H9 (cell line): ENCODE measurements at regions not wholly inside any gene's neighbourhood (a gene's known extent, or its start where the extent isn't known, plus 50 kb on each side); places are given as distances from the start of the nearest gene placed in this dataset.

Experiments
- DNase-seq: peaks from one replicate; pipeline ENCODE4 v3.0.0-alpha.2; 2017
- H2AFZ ChIP-seq: one replicate; pipeline ENCODE4 v1.6.1; 2013; ENCODE audit warnings: mild to moderate bottlenecking, low read length, control low read depth, moderate library complexity
- H2AK5ac ChIP-seq: 2 replicates; pipeline ENCODE4 v1.6.1; 2013; ENCODE audit warnings: low read length, control low read depth, mixed read lengths; ENCODE audit not compliant: insufficient read length
- H2BK120ac ChIP-seq: one replicate; pipeline ENCODE4 v1.6.1; 2013; ENCODE audit warnings: low read depth, mild to moderate bottlenecking, low read length, control low read depth, inconsistent platforms; ENCODE audit not compliant: poor library complexity, severe bottlenecking
- H2BK12ac ChIP-seq: 2 replicates; pipeline ENCODE4 v1.6.1; 2013; ENCODE audit warnings: low read length, control low read depth, mixed read lengths, low read depth; ENCODE audit not compliant: insufficient read length
- H2BK15ac ChIP-seq: 2 replicates; pipeline ENCODE4 v1.6.1; 2013; ENCODE audit warnings: low read depth, low read length, control low read depth
- H2BK20ac ChIP-seq: one replicate; pipeline ENCODE4 v1.6.1; 2013; ENCODE audit warnings: low read depth, mild to moderate bottlenecking, low read length, control low read depth, inconsistent platforms; ENCODE audit not compliant: poor library complexity, severe bottlenecking
- H2BK5ac ChIP-seq: 2 replicates; pipeline ENCODE4 v1.6.1; 2013; ENCODE audit warnings: low read length, control low read depth, mixed read lengths; ENCODE audit not compliant: insufficient read length
- H3K14ac ChIP-seq: 2 replicates; pipeline ENCODE4 v1.6.1; 2013; ENCODE audit warnings: low read length, control low read depth; ENCODE audit not compliant: insufficient read depth
- H3K18ac ChIP-seq: 2 replicates; pipeline ENCODE4 v1.6.1; 2013; ENCODE audit warnings: low read depth, mild to moderate bottlenecking, mixed read lengths, low read length, control low read depth; ENCODE audit not compliant: insufficient read length
- H3K23ac ChIP-seq: 2 replicates; pipeline ENCODE4 v1.6.1; 2013; ENCODE audit warnings: low read length, control low read depth, mixed read lengths, low read depth; ENCODE audit not compliant: insufficient read length
- H3K23me2 ChIP-seq: 2 replicates; pipeline ENCODE4 v1.6.1; 2013; ENCODE audit warnings: low read depth, mild to moderate bottlenecking, mixed read lengths, low read length, control low read depth; ENCODE audit not compliant: insufficient read length, poor library complexity, severe bottlenecking
- H3K27ac ChIP-seq: 2 replicates; pipeline ENCODE4 v1.5.1; 2013; ENCODE audit warnings: low read length, control low read depth, mixed read lengths, low read depth; ENCODE audit not compliant: insufficient read length
- H3K27me3 ChIP-seq: 2 replicates; pipeline ENCODE4 v1.6.1; 2013; ENCODE audit warnings: low read length, control low read depth, inconsistent platforms; ENCODE audit not compliant: insufficient read depth
- H3K4ac ChIP-seq: 2 replicates; pipeline ENCODE4 v1.6.1; 2013; ENCODE audit warnings: low read depth, mild to moderate bottlenecking, control low read depth, inconsistent platforms, low read length, moderate library complexity
- H3K4me1 ChIP-seq: 2 replicates; pipeline ENCODE4 v1.6.1; 2013; ENCODE audit warnings: low read length, control low read depth, inconsistent platforms; ENCODE audit not compliant: insufficient read depth
- H3K4me2 ChIP-seq: 2 replicates; pipeline ENCODE4 v1.6.1; 2013; ENCODE audit warnings: low read length, control low read depth, mixed read lengths; ENCODE audit not compliant: insufficient read length, insufficient read depth
- H3K56ac ChIP-seq: 2 replicates; pipeline ENCODE4 v1.6.1; 2013; ENCODE audit warnings: low read depth, mild to moderate bottlenecking, mixed read lengths, low read length, control low read depth; ENCODE audit not compliant: insufficient read length
- H3K79me1 ChIP-seq: 2 replicates; pipeline ENCODE4 v1.6.1; 2013; ENCODE audit warnings: low read depth, mild to moderate bottlenecking, moderate library complexity, low read length, control low read depth, inconsistent platforms; ENCODE audit not compliant: insufficient read depth, poor library complexity, severe bottlenecking
- H3K79me2 ChIP-seq: 2 replicates; pipeline ENCODE4 v1.6.1; 2013; ENCODE audit warnings: low read length, control low read depth, inconsistent platforms; ENCODE audit not compliant: insufficient read depth
- H3K9ac ChIP-seq: 2 replicates; pipeline ENCODE4 v1.6.1; 2013; ENCODE audit warnings: low read length, control low read depth, mixed read lengths; ENCODE audit not compliant: insufficient read length; ENCODE audit errors: extremely low read depth
- H3K9me3 ChIP-seq: one replicate; pipeline ENCODE4 v1.6.1; 2013; ENCODE audit warnings: low read depth, low read length, inconsistent platforms; ENCODE audit not compliant: control insufficient read depth
- H3T11ph ChIP-seq: one replicate; pipeline ENCODE4 v1.6.1; 2013; ENCODE audit warnings: mild to moderate bottlenecking, low read length, control low read depth, inconsistent platforms
- H4K20me1 ChIP-seq: one replicate; pipeline ENCODE4 v1.6.1; 2013; ENCODE audit not compliant: control insufficient read depth, insufficient read length, insufficient read depth
- H4K5ac ChIP-seq: 2 replicates; pipeline ENCODE4 v1.6.1; 2013; ENCODE audit warnings: low read depth, mild to moderate bottlenecking, mixed read lengths, low read length, control low read depth; ENCODE audit not compliant: insufficient read length
- H4K8ac ChIP-seq: replicated peaks from 2 replicates; pipeline ENCODE4 v1.6.1; 2013; ENCODE audit warnings: low read length, control low read depth, mixed read lengths, low read depth; ENCODE audit not compliant: insufficient read length
- H4K91ac ChIP-seq: 2 replicates; pipeline ENCODE4 v1.6.1; 2013; ENCODE audit warnings: low read depth, mild to moderate bottlenecking, moderate library complexity, mixed read lengths, low read length, control low read depth; ENCODE audit not compliant: insufficient read length
- H3K27ac Mint-ChIP-seq, 3 experiments: 2 replicates in 2 of 3; 3 replicates in 1 of 3; pipeline ENCODE4 v1.8.0; 2020 to 2021; ENCODE audit warnings: mixed read lengths in 3 of 3, mild to moderate bottlenecking in 1 of 3, moderate library complexity in 1 of 3
- H3K27me3 Mint-ChIP-seq: 2 replicates; pipeline ENCODE4 v1.8.0; 2021; ENCODE audit warnings: low read depth, mild to moderate bottlenecking, moderate library complexity, mixed read lengths
- H3K36me3 Mint-ChIP-seq, 3 experiments: 2 replicates in 2 of 3; 3 replicates in 1 of 3; pipeline ENCODE4 v1.8.0; 2020 to 2021; ENCODE audit warnings: low read depth in 3 of 3, mixed read lengths in 3 of 3; ENCODE audit not compliant: insufficient read depth in 1 of 3
- H3K4me1 Mint-ChIP-seq, 2 experiments: 2 replicates each; pipeline ENCODE4 v1.8.0; 2020; ENCODE audit warnings: mixed read lengths in 2 of 2
- H3K4me3 Mint-ChIP-seq, 2 experiments: 2 replicates in 1 of 2; 3 replicates in 1 of 2; pipeline ENCODE4 v1.8.0; 2020 to 2021; ENCODE audit warnings: mild to moderate bottlenecking in 2 of 2, mixed read lengths in 2 of 2, moderate library complexity in 1 of 2
- H3K9me3 Mint-ChIP-seq, 2 experiments: 2 replicates in 1 of 2; 3 replicates in 1 of 2; pipeline ENCODE4 v1.8.0; 2020; ENCODE audit warnings: mild to moderate bottlenecking in 2 of 2, mixed read lengths in 2 of 2, moderate library complexity in 1 of 2
- WGBS: extraction: QIAGEN DNeasy Blood & Tissue Kit; methylation state at CpG from one replicate; pipeline ENCODE4 v1.1.7; 2013; ENCODE audit warnings: missing lambda C conversion rate, low lambda C conversion rate, mixed read lengths; ENCODE audit not compliant: insufficient read length; ENCODE audit errors: extremely low coverage; 5-methylcytosine and 5-hydroxymethylcytosine counted together
- TF ChIP-seq, protein P1 (sequence below): fragments of 200-600 bp; sonication (generic); conservative IDR thresholded peaks from 3 replicates; pipeline ENCODE4 v1.8.0; 2021; ENCODE audit warnings: antibody characterized with exemption, mild to moderate bottlenecking

DNA sequence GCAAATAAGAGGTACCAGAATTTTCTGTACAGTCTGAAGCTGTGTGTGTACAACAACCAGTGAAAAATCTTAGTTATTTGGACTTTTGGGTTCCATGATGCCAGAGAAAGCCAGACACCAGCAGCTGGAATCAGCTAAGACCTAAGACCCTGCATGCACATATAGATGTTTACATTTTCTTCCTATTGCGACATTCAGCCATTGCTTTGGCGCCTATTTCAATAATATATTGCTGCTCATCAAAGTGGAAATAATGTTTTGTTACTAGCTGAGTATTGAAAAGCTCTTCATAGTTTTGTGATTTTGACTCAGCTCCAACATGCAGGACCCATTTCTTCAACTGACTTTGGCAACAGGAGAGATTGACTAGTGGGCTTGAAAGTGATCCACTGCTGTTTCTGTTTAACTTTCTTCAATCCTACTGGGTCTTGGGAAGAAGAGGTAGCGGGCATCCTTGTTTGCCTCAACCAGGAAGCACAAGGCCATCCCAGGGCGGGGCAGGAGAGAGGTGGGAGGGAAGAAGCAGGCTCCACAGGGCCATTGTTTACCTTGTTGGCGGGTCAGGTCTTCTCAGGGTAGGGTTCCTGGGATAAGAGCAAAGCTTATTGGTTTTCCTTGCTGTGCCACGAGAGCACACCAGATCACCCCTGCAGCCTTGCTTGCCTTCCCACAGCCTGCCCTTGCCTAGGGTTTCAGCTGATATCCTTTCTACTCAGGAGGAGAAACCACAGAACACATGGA is 101.3 kb upstream of the ESR1 start:
- no peak overlapping the region for H3K9ac ChIP-seq

More for the DNA sequence above, 101.3 kb upstream of the ESR1 start:
- Histone ChIP-seq H3K23ac (no peak overlapping the region), H4K5ac (no peak overlapping the region), H3K4me2 (no peak overlapping the region), H3K18ac (no peak overlapping the region), H3K9me3 (no peaks in the 10 kb centered on the region), H3K27me3 (no peaks in the 10 kb centered on the region), H2AFZ (no peak overlapping the region), H2BK15ac (no peak overlapping the region), H2BK12ac (no peak overlapping the region), H3K79me2 (no peaks in the 10 kb centered on the region), H2BK20ac (no peak overlapping the region), H2AK5ac (no peak overlapping the region), H4K8ac (no peak overlapping the region), H3K4ac (no peak overlapping the region), H3K4me1 (no peaks in the 10 kb centered on the region), H2BK5ac (no peak overlapping the region), H3K79me1 (no peaks in the 10 kb centered on the region), H3T11ph (no peak overlapping the region), H3K27ac (no peak overlapping the region), H4K91ac (no peak overlapping the region), H2BK120ac (no peak overlapping the region), H4K20me1 (no peaks in the 10 kb centered on the region), H3K14ac (no peak overlapping the region), H3K23me2 (no peaks in the 10 kb centered on the region), H3K56ac (no peak overlapping the region)
- DNase-seq: peak; percentile 39
- H3K36me3 Mint-ChIP-seq: no peaks in the 10 kb centered on the region
- H3K9me3 Mint-ChIP-seq: peaks cover 2 to 3% of the 10 kb centered on the region in 2 experiments; a peak in 4 of 5 replicates
- TF ChIP-seq, protein P1, sequence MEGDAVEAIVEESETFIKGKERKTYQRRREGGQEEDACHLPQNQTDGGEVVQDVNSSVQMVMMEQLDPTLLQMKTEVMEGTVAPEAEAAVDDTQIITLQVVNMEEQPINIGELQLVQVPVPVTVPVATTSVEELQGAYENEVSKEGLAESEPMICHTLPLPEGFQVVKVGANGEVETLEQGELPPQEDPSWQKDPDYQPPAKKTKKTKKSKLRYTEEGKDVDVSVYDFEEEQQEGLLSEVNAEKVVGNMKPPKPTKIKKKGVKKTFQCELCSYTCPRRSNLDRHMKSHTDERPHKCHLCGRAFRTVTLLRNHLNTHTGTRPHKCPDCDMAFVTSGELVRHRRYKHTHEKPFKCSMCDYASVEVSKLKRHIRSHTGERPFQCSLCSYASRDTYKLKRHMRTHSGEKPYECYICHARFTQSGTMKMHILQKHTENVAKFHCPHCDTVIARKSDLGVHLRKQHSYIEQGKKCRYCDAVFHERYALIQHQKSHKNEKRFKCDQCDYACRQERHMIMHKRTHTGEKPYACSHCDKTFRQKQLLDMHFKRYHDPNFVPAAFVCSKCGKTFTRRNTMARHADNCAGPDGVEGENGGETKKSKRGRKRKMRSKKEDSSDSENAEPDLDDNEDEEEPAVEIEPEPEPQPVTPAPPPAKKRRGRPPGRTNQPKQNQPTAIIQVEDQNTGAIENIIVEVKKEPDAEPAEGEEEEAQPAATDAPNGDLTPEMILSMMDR: no peak
- WGBS: no CpG with 5 or more reads among the region's 6 CpGs
- peaks cover 4% of the 10 kb centered on the region in 2 experiments; a peak in 3 of 4 replicates for H3K4me1 Mint-ChIP-seq
- no peak overlapping the region for H3K27ac Mint-ChIP-seq
- no peak overlapping the region for H3K4me3 Mint-ChIP-seq
- no peaks in the 10 kb centered on the region for H3K27me3 Mint-ChIP-seq
